Stimulated activated memory B cell treated with anti-CD40 and anti-IgM and Interleukin-4, amounts not matched to agents 10 μg/mL and 1 μg/mL and 100 μg/mL, for 72 hours (primary cell): ENCODE measurements at regions not wholly inside any gene's neighbourhood (a gene's known extent, or its start where the extent isn't known, plus 50 kb on each side); places are given as distances from the start of the nearest gene placed in this dataset.
"Not testable (repeated sequence)": the region's sequence is repeated elsewhere in the genome, so short reads cannot be mapped to it uniquely, and the experiment has no call there.

ENCODE experiments used
- ATAC-seq: fragments of 150-1000 bp; cut with Tn5 transposase; 2 replicates; pipeline ENCODE4 v1.10.0; 2021
- H3K27ac Mint-ChIP-seq: one replicate; pipeline ENCODE4 v1.8.0; 2022; ENCODE audit warnings: mild to moderate bottlenecking, mixed read lengths
- H3K27me3 Mint-ChIP-seq: one replicate; pipeline ENCODE4 v1.8.0; 2022; ENCODE audit warnings: mixed read lengths
- H3K36me3 Mint-ChIP-seq: one replicate; pipeline ENCODE4 v1.8.0; 2022; ENCODE audit warnings: mixed read lengths
- H3K4me1 Mint-ChIP-seq: one replicate; pipeline ENCODE4 v1.8.0; 2022; ENCODE audit warnings: mixed read lengths
- H3K4me3 Mint-ChIP-seq: one replicate; pipeline ENCODE4 v1.8.0; 2022; ENCODE audit warnings: mild to moderate bottlenecking, moderate library complexity, mixed read lengths
- H3K9me3 Mint-ChIP-seq: one replicate; pipeline ENCODE4 v1.8.0; 2022; ENCODE audit warnings: mixed read lengths

DNA sequence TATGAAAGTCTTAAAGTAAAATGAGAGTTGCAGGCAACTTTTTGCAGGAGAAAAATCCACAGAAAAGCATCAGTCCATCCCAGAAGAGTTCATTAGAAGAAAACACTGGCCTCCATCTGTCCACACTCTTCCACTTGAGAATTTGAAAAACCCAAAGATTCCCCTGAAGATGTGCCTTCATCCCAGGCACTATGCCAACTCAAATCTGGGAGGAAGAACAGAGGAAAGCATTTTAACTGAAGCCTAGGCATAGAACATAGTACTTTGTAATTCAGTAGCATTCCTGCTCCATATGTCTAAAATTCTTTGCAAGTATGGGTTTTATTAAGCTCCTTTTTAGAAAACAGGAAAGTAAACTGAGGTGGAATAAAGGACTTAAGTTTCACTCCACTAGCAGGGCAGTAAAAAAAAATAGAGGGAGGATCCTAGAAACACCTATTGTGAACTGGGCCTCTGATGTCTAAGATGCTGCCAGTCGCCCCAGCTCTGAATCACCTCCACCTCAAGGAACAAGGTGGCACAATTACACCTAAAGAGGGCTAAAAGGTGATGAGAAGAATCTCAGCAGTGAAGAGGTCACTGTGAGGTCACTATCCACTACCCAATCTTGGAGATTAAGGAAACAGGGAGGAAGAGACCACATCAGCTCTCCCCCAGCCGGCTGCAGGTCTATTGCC lies 141.9 kb upstream of the FAM241A start:
- H3K4me1 Mint-ChIP-seq = no peaks in the 10 kb centered on the region
- ATAC-seq = no peak
- peaks cover 5% of the 10 kb centered on the region for H3K36me3 Mint-ChIP-seq
- no peak overlapping the region for H3K27ac Mint-ChIP-seq
- H3K27me3 Mint-ChIP-seq = no peaks in the 10 kb centered on the region
- no peak overlapping the region for H3K4me3 Mint-ChIP-seq
- peaks cover 4% of the 10 kb centered on the region for H3K9me3 Mint-ChIP-seq

DNA sequence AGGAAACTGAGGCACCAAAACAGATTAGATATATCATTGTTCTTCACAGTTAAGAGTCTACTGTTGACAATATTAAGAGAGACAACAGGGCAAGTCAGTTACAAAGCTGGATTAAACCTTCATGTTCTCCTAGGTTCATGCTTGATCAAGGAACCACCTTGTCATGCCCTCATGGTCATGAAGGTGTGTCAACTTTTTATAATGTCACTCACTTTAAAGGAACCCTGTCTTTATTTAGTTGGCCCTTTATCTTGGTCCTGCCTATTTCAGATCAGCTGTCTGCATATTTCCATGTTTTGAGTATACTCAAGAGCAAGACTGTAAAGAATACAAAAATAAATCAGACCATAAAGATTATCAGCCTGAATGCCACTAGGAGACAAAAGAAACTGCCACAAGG lies 140.2 kb upstream of the FAM241A start:
- Mint-ChIP-seq H3K36me3 (no peaks in the 10 kb centered on the region), H3K4me3 (no peak overlapping the region), H3K27me3 (no peaks in the 10 kb centered on the region), H3K27ac (no peak overlapping the region), H3K9me3 (no peaks in the 10 kb centered on the region), H3K4me1 (no peaks in the 10 kb centered on the region)
- no peak for ATAC-seq

DNA sequence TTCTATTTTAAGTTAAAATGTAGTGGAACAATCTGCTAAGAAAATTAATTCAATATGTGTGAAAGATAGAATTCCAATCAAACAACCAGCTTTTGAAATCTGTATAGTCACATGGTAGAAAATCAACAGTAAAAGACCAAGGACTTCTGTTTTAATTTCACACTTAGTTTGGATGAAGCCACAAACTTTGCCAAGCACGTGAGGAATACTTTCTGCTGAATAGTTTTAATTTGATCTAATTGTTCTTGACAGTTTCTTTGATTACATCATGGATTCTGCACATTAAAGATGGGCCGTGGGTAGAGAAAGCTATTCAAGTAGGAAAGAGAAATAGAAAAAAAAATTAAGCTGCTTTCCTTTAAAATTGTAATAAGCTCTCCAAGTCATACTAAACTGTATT lies 137.9 kb upstream of the FAM241A start:
- H3K4me3 Mint-ChIP-seq = no peak overlapping the region
- no peaks in the 10 kb centered on the region for H3K27me3 Mint-ChIP-seq
- no peak overlapping the region for H3K27ac Mint-ChIP-seq
- ATAC-seq = no peak
- H3K9me3 Mint-ChIP-seq = no peaks in the 10 kb centered on the region
- H3K4me1 Mint-ChIP-seq = no peaks in the 10 kb centered on the region
- H3K36me3 Mint-ChIP-seq = no peaks in the 10 kb centered on the region

DNA sequence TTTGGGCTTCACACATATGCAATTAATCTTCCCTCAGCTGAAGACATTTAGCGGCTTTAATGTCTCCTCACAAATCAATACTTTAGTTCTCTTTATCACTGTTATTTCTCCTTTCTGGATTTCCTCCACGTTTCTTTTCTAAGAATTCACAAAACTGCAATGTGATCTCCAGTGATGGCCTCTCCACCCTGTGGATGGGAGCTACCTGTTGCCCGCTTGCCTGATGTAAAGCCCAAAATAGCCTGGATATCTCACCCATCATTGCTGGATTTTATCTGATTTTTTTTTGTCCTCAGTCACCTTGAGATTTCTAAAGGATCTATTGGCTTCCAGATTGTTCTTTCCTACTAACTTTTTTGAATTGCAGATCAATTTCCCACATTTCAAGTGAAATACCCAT lies 129.3 kb upstream of the FAM241A start:
- H3K4me1 Mint-ChIP-seq = no peaks in the 10 kb centered on the region
- H3K27me3 Mint-ChIP-seq = no peaks in the 10 kb centered on the region
- H3K4me3 Mint-ChIP-seq = no peak overlapping the region
- ATAC-seq = no peak
- no peaks in the 10 kb centered on the region for H3K9me3 Mint-ChIP-seq
- H3K36me3 Mint-ChIP-seq = no peaks in the 10 kb centered on the region
- no peak overlapping the region for H3K27ac Mint-ChIP-seq

DNA sequence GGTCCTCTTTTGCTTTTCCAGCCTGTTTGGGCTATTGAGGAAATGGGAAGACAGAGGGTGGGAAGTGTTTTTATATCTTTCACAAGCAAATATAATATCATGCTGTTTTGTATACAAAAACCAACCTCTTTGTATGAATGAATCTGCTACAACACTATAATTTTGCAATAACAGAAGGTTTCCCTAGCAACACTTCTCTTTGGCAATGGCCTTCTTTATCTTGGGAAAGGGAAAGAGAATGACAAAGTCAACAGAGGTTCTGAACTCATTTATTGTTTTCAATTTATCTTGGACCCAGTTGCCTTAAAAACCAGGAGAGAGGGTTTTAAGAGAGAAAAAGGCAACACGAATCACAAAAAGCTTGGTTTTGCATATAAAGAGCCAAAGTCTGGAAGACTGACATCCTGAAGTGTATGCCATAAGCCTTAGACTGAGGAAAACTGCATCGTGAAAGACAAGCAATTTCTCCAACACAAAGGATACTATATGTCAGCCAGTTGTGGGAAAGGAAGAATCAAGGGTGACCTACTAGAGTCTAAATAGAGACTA lies 121.8 kb upstream of the FAM241A start:
- Mint-ChIP-seq H3K27ac (no peak overlapping the region), H3K4me1 (no peaks in the 10 kb centered on the region), H3K27me3 (no peaks in the 10 kb centered on the region), H3K36me3 (no peaks in the 10 kb centered on the region), H3K4me3 (no peak overlapping the region), H3K9me3 (peaks cover 5% of the 10 kb centered on the region)
- no peak for ATAC-seq

DNA sequence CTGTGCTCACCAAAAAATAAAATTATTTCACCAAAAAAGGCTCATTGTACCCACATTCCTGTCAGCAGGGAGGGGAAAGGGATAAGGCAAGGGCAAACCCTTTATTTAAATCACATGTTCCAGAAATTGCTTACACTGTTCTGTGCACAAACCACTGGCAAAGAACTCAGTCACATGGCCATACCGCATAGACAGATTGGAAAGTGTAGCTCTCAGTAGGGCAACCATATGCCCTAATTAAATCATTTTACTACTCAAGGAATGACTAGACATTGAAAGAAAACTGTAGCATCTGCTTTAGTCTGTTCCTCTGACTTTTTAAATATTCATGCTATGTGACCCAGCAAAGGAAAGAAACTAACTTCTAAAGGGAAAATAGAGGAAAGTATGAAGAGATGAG lies 119.2 kb upstream of the FAM241A start:
- H3K9me3 Mint-ChIP-seq = peaks cover 5% of the 10 kb centered on the region
- no peak overlapping the region for H3K4me3 Mint-ChIP-seq
- no peaks in the 10 kb centered on the region for H3K36me3 Mint-ChIP-seq
- H3K27ac Mint-ChIP-seq = no peak overlapping the region
- H3K27me3 Mint-ChIP-seq = peaks cover 15% of the 10 kb centered on the region
- ATAC-seq = no peak
- no peaks in the 10 kb centered on the region for H3K4me1 Mint-ChIP-seq

DNA sequence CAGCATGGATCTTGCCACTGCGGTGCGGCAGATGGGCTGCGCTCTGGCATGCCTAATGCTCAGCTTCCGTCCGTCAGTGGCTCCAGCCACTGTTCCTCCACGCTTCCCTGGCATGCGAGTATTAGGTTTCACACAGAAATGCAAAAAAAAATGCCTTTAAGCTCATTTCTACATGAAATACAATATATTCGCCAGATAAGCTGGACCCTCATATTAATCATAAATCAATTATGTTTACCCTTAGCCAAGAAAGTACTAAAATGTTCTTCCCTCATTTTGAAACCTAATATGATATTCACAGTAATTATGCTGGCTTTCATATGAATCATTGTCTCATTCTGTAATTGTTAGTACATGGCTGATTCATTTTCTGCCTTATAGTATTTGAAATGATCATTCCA lies 115.5 kb upstream of the FAM241A start:
- ATAC-seq = no peak
- no peaks in the 10 kb centered on the region for H3K4me1 Mint-ChIP-seq
- peaks cover 25% of the 10 kb centered on the region for H3K27me3 Mint-ChIP-seq
- no peaks in the 10 kb centered on the region for H3K36me3 Mint-ChIP-seq
- peaks cover 5% of the 10 kb centered on the region for H3K9me3 Mint-ChIP-seq
- no peak overlapping the region for H3K27ac Mint-ChIP-seq
- no peak overlapping the region for H3K4me3 Mint-ChIP-seq

DNA sequence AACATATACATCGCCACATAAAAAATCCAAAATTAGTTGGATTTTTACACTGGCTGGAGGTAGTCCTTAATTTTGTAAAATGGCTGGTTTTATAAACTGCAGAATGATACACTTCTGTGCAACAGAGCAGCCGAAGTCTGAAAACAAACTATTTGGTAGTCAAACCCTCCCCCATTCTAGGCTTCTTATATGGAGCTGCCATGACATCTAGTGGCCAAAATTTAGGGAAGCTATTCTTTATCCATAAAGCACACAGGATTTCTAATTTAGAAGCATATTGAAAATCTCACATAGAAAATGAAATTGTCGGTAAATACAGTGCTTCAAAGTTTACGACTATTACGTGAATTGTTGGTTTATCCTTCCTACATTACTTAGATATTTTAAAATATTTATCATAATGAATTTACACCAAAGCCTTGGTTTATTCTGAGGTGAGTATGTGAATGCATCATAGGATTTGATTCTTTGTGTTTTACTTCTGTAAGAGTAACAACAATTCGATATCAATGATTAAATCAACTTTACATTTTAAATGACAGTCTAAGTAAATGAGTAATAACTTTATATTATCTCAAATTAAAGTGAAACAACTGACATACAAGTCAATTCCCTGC lies 113.4 kb upstream of the FAM241A start:
- Mint-ChIP-seq H3K4me3 (no peak overlapping the region), H3K9me3 (peaks cover 3% of the 10 kb centered on the region), H3K27ac (no peak overlapping the region), H3K36me3 (no peaks in the 10 kb centered on the region), H3K27me3 (peaks cover 34% of the 10 kb centered on the region), H3K4me1 (no peaks in the 10 kb centered on the region)
- no peak for ATAC-seq

DNA sequence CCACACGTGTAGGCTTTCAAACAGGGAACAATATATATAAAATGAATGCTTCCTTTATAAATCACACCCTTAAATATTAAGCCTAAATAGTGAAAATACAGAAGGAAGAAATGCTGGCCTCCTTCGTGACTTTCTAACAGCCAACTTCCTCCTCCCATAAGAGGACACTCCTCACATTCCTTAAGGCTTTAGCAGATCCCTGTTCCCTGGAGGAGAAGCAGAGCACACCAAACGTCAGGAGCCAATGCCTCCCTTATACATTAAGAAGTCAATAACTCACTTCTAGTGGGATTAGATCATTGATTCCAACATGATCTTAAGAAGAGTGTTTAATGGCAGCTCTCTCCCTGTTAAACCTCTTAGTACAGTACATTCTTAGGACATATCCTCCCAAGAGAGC lies 108.4 kb upstream of the FAM241A start:
- ATAC-seq = no peak
- H3K9me3 Mint-ChIP-seq = no peaks in the 10 kb centered on the region
- H3K27ac Mint-ChIP-seq = no peak overlapping the region
- H3K27me3 Mint-ChIP-seq = peaks cover 19% of the 10 kb centered on the region
- no peak overlapping the region for H3K4me3 Mint-ChIP-seq
- no peaks in the 10 kb centered on the region for H3K36me3 Mint-ChIP-seq
- H3K4me1 Mint-ChIP-seq = no peaks in the 10 kb centered on the region

DNA sequence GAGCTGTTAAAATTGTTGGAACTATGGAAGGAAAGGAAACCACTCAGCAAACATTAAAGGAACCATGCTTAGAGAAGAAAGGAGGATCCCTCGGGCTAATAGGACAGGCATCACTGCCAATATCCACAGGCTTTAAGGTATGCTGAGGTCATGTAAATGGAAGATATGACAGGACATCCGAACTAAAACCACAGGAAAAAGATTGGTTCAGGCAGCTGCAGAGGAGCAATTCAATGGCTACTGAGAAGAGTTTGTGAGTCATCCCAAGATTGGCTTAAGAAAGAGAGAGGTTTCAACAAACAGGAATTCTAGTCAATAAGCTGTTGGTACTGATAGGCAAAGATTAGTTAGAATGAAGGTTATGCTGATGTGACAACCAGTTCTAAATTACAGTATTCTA lies 106.4 kb upstream of the FAM241A start:
- Mint-ChIP-seq H3K27me3 (peaks cover 10% of the 10 kb centered on the region), H3K27ac (no peak overlapping the region), H3K9me3 (no peaks in the 10 kb centered on the region), H3K4me1 (no peaks in the 10 kb centered on the region), H3K36me3 (no peaks in the 10 kb centered on the region), H3K4me3 (no peak overlapping the region)
- ATAC-seq = no peak

DNA sequence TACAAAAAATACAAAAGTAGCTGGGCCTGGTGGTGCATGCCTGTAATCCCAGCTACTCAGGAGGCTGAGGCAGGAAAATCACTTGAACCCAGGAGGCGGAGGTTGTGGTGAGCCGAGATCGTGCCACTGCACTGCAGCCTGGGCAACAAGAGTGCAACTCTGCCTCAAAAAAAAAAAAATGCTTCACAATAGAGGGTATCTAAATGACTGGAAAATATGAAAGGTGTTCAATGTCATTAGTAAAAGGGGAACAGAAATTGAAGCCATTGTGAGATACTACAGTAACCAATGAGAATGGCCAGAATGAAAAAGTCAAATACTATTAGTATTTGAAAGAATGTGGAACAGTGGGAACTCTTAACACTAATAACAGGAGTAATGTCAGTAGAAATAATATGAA lies 96.1 kb upstream of the FAM241A start:
- H3K27ac Mint-ChIP-seq, H3K4me3 Mint-ChIP-seq, H3K9me3 Mint-ChIP-seq, H3K4me1 Mint-ChIP-seq, H3K27me3 Mint-ChIP-seq, H3K36me3 Mint-ChIP-seq: not testable (repeated sequence)
- ATAC-seq = peak; percentile 73

DNA sequence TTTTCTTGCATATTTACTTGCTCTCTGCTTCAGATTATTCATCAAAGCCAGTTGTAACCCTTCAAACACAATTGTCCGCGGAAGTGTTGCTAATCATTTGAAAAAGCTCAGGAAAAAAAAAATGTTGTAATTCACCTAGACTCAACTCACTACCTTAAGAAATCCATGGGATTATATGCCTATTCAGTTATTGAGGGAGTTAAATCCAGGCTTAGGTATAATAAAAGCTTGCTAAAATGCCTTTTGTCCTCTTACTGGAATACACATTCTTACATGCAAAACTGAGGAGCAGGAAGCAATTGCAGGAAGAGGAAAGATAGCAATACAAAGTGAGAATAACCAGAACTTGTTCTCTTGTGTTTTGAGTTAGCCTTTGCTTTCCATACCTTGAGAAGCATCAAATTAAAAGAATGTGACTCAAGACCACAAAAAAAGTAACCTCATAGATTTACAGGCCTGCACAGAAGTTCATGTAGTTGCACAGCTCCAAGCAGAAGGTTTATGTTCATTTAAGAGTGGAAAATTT lies 91.4 kb upstream of the FAM241A start:
- no peaks in the 10 kb centered on the region for H3K9me3 Mint-ChIP-seq
- H3K36me3 Mint-ChIP-seq = no peaks in the 10 kb centered on the region
- H3K27me3 Mint-ChIP-seq = peaks cover 9% of the 10 kb centered on the region

DNA sequence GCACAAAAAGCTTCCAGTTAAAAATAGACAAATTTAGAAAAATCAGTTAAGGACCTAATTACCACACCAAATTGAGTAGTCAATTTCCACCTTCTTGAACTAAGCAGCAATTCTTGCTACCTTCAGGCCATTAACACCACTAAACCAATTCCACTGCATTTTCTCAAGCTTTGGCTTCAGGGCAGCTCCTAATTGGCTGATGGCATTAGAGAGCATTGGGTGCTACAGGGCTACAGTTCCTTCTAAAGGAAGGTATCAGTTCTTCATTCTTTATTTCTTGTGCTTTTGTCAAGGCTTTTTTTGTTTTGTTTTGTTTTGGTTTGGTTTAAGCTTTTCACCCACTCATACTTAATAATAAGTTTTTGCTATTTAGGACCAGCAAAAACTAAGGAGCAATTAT lies 90.2 kb upstream of the FAM241A start:
- H3K4me1 Mint-ChIP-seq = no peaks in the 10 kb centered on the region
- no peaks in the 10 kb centered on the region for H3K9me3 Mint-ChIP-seq
- no peak for ATAC-seq
- no peaks in the 10 kb centered on the region for H3K36me3 Mint-ChIP-seq
- H3K27ac Mint-ChIP-seq = no peak overlapping the region
- peaks cover 9% of the 10 kb centered on the region for H3K27me3 Mint-ChIP-seq
- H3K4me3 Mint-ChIP-seq = no peak overlapping the region

More for the DNA sequence above, 91.4 kb upstream of the FAM241A start:
- H3K4me3 Mint-ChIP-seq = no peak overlapping the region
- H3K27ac Mint-ChIP-seq = no peak overlapping the region
- no peak for ATAC-seq
- H3K4me1 Mint-ChIP-seq = no peaks in the 10 kb centered on the region

DNA sequence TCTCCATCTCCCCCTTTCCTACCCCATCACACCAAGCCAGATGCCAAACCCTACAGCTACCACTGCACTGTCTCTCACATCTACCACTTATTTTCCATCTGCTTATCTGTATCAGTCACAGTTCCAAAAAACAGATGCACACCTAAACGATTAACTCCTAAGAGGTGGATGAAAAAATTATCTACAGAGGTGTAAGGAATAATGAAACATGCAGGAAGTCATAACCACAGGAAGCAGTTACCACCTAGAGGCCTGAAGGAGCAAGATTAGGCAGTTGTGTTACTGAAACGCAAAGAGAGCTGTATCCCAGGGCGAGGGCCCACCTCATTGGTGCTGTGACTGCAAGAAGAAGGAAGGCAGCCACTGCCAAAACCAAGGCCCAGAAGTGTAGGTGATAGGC lies 87.8 kb upstream of the FAM241A start:
- Mint-ChIP-seq H3K27me3 (peaks cover 16% of the 10 kb centered on the region), H3K27ac (no peak overlapping the region), H3K4me3 (no peak overlapping the region), H3K36me3 (peaks cover 5% of the 10 kb centered on the region), H3K9me3 (no peaks in the 10 kb centered on the region), H3K4me1 (no peaks in the 10 kb centered on the region)
- ATAC-seq = no peak

DNA sequence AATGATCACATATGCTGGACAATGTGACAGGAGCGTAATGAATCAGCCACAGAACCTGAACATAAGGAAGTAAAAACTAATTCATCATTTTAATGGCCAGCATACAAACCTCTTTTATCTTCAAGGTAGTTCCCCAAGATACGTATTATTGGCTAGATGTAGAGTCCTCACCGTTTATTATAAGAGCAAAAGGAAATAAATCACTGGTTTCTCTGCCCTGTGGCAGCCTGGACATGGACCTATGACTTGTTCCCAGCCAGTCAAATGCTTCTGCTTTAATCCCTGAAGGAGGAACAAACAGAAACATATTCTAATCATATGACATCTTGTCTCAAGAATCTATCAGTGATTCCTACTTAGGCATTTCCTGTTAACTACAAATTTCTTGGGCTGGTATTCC lies 86.8 kb upstream of the FAM241A start:
- no peak overlapping the region for H3K4me3 Mint-ChIP-seq
- no peak for ATAC-seq

DNA sequence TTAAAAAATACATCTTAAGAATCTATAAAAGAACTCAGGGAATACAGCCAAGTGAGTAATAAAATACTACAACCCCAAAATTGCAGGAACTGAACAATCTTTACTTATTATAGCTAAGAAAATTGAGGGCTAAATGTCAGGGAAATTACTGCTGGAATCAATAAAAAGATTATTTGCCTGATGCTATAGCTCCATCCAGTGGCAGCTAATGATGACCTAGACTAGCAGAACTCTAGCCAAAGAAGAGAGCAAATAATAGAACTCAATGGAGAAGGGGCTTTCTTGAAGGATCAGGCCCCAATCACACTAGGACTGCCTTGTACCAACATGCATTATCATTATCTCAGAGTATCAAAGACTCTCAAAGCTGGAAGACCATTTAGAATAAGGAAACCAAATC lies 85.0 kb upstream of the FAM241A start:
- ATAC-seq = no peak
- Mint-ChIP-seq H3K4me1 (no peaks in the 10 kb centered on the region), H3K27ac (no peak overlapping the region), H3K4me3 (no peak overlapping the region), H3K9me3 (no peaks in the 10 kb centered on the region), H3K27me3 (peaks cover 27% of the 10 kb centered on the region), H3K36me3 (peaks cover 6% of the 10 kb centered on the region)

More for the DNA sequence above, 86.8 kb upstream of the FAM241A start:
- no peaks in the 10 kb centered on the region for H3K4me1 Mint-ChIP-seq
- H3K27ac Mint-ChIP-seq = no peak overlapping the region
- peaks cover 18% of the 10 kb centered on the region for H3K27me3 Mint-ChIP-seq
- H3K9me3 Mint-ChIP-seq = no peaks in the 10 kb centered on the region
- peaks cover 6% of the 10 kb centered on the region for H3K36me3 Mint-ChIP-seq
